NCI-H460 (cell line): ENCODE measurements at regions not wholly inside any gene's neighbourhood (a gene's known extent, or its start where the extent isn't known, plus 50 kb on each side); places are given as distances from the start of the nearest gene placed in this dataset.
A peak's percentile ranks its signal among the peaks of the same experiment; 100 is the strongest.

ENCODE experiments used
- DNase-seq: peaks from one replicate; pipeline ENCODE4 v3.0.0-alpha.2; 2016; ENCODE audit warnings: low read depth; ENCODE audit errors: extremely low read depth

- DNase-seq = peak; percentile 3
These were observed 288.1 kb downstream of the SH3BGRL start for GRCh38 chrX:81489987-81490386.

- DNase-seq = no peak
These were observed 326.1 kb downstream of the SH3BGRL start for GRCh38 chrX:81527881-81528440.

- DNase-seq = no peak
These were observed 335.8 kb downstream of the SH3BGRL start for GRCh38 chrX:81537723-81538122.

- no peak for DNase-seq
These were observed 340.4 kb downstream of the SH3BGRL start for GRCh38 chrX:81542255-81542654.

GRCh38 chrX:81556880-81557279, 355.0 kb downstream of the SH3BGRL start:
- no peak for DNase-seq

DNA sequence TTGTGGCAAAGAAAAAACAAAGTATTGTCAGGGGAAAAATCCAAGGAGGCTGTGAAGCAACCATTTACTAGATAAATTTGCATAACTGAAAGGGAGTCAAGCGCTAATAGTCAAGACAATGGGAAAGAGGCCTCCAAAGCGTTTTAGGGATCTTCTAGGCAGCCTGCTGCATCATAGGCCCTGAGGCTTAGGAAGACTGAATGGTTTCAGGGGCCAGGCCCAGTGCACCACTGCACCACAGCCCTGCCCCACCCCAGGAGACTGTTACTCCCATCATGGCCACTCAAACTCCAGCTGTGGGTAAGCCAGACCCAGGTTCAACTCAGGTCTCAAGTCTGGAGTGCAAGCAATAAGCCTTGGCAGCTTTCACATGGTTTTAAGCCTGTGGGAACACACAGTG, 362.9 kb downstream of the SH3BGRL start:
- DNase-seq = no peak

DNA sequence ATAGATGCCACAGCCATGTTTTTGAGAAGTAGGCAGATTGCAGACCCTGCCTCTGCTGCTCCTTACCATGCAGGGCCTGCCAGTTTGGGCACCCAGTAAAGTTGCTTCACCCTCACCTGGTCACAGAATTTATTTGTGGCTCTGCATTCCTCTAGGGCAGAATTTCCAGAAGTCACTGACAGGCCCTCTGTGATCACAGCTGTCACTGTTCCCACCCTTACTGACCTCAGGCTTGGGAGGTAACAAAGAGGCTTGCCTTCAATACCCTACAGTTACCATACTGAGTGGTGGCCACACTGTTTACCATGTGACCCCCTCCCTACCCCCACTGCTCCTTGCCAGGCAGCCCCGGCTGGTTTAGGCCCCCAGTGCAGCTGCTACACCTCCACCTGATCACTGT, 375.1 kb downstream of the SH3BGRL start:
- DNase-seq = no peak

GRCh38 chrX:81586096-81586495, 384.2 kb downstream of the SH3BGRL start:
- DNase-seq = no peak

DNA sequence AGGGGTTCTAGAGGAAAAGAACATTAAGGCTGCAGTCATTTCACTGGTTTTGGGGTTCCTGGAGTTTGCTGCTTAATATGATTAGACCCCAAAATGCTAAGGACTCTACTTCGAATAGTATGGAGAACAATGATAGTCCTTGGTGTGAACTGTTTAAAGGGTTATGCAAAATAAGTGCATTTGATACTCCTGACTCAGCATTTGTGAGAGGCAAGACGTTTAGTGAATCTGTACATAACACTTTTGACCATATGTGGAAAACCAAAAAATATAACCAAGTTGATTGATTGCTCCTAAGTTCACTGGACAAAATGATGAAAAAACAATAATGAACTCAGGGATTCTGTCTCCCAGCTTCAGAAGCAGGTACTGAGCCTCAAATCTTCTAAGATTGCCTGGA, 414.1 kb downstream of the SH3BGRL start:
- no peak for DNase-seq

DNA sequence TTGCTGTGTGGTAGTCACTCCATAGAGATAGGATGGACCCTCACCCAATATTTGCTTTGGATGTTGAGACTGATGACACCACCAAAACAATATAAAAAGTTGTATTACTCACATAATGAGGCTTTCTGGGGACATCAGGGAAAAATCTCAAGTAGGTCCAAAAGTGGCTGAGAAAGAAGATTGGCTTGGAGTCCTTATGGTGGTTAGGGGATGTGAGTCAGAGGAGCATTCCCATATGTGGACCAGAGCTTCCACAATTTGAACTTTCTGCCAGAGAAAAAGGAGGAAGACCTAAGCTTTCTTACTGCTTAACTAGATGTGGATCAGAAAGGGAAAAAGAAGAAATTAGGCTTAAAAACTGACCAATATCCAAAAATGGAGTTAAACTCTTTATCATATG, 460.5 kb downstream of the SH3BGRL start:
- no peak for DNase-seq

- no peak for DNase-seq
These were observed 506.6 kb downstream of the SH3BGRL start for GRCh38 chrX:81708487-81708886.

DNA sequence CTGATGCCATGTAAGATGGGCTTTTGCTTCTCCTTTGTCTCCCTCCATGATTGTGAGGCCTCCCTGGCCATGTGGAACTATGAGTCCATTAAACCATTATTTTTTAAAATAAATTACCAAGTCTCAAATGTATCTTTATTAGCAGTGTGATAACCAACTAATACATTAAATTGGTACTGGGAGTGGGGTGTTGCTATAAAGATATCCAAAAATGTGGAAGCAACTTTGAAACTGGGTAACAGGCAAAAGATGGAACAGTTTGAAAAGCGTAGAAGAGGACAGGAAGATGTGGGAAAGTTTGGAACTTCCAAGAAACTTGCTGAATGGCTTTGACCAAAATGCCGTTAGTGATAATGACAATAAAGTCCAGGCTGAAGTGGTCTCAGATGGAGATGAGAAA, 526.7 kb downstream of the SH3BGRL start:
- no peak for DNase-seq

- DNase-seq = no peak
These were observed 527.4 kb downstream of the SH3BGRL start for GRCh38 chrX:81729269-81729777.

DNA sequence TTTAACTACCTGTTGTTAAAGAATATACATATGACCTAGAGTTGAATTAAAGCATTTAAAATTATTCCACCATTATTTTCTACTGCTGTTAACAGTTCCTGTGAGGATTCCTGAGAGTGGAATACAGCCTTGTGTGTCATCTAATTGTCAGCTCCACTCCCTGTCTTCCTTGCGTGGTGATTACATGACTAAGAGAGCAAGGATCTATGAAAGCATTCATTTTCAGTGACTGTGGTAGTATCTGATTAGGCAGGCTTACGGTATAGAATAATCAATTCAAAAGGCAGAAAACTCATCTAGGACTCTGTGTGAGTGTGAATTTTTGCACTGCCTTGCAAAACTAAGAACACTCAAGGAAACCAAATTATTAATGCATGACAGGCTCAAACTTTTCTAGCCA, 577.8 kb downstream of the SH3BGRL start:
- DNase-seq = no peak

- DNase-seq = no peak
These were observed 589.2 kb downstream of the SH3BGRL start for GRCh38 chrX:81791086-81791485.
